CD4-positive, alpha-beta T cell (primary cell): ENCODE measurements at regions not wholly inside any gene's neighbourhood (a gene's known extent, or its start where the extent isn't known, plus 50 kb on each side); places are given as distances from the start of the nearest gene placed in this dataset.

ENCODE experiments used
- ATAC-seq: fragments of 200-7000 bp; cut with Tn5 transposase; one replicate; pipeline ENCODE4 v1.10.0; 2022; ENCODE audit warnings: mild to moderate bottlenecking; ENCODE audit not compliant: poor library complexity
- CTCF ChIA-PET: fragments of 350-600 bp; sonication (Branson Sonifier 250); formaldehyde crosslinking; loops from one replicate; lab custom pipeline; 2021; ENCODE audit warnings: antibody characterized with exemption, inconsistent platforms; lab: Charles Lee
- POLR2A ChIA-PET: fragments of 350-600 bp; sonication (Branson Sonifier 250); formaldehyde crosslinking; loops from one replicate; lab custom pipeline; 2021; ENCODE audit warnings: antibody characterized with exemption, inconsistent platforms; lab: Charles Lee
- DNase-seq, 14 experiments: peaks; one replicate each; pipeline ENCODE4 v3.0.0-alpha.2; 2013 to 2020; ENCODE audit warnings: mixed read lengths in 2 of 14
- H3K27ac ChIP-seq, 2 donors: one replicate each; pipeline versions ENCODE4 v1.5.1 to v1.7.0; 2013; ENCODE audit warnings: low read length in 2 of 2, low read depth in 1 of 2, mild to moderate bottlenecking in 1 of 2
- H3K27me3 ChIP-seq, 2 experiments: 1 replicate in 1 of 2; 2 replicates in 1 of 2; pipeline versions ENCODE4 v1.6.1 to v1.7.0; 2013; ENCODE audit warnings: low read length in 2 of 2, control low read depth in 1 of 2, mild to moderate bottlenecking in 1 of 2, moderate library complexity in 1 of 2; ENCODE audit not compliant: insufficient read depth in 2 of 2, control insufficient read depth in 1 of 2
- H3K36me3 ChIP-seq: one replicate; pipeline ENCODE4 v1.6.1; 2013; ENCODE audit warnings: low read length, control low read depth; ENCODE audit not compliant: insufficient read depth
- H3K4me1 ChIP-seq: one replicate; pipeline ENCODE4 v1.6.1; 2013; ENCODE audit warnings: low read length, control low read depth; ENCODE audit not compliant: insufficient read depth
- H3K4me3 ChIP-seq: one replicate; pipeline ENCODE4 v1.5.1; 2013; ENCODE audit warnings: mild to moderate bottlenecking, low read length, moderate library complexity
- H3K9me3 ChIP-seq, 2 experiments: 1 replicate in 1 of 2; 2 replicates in 1 of 2; pipeline versions ENCODE4 v1.6.1 to v1.7.0; 2013; ENCODE audit warnings: low read length in 2 of 2, mild to moderate bottlenecking in 2 of 2, control low read depth in 1 of 2, moderate library complexity in 1 of 2; ENCODE audit not compliant: control insufficient read depth in 1 of 2, insufficient read depth in 1 of 2
- H3K27ac Mint-ChIP-seq: one replicate; pipeline ENCODE4 v1.8.0; 2020; ENCODE audit warnings: mixed read lengths
- H3K27me3 Mint-ChIP-seq: one replicate; pipeline ENCODE4 v1.8.0; 2021; ENCODE audit warnings: mixed read lengths
- H3K36me3 Mint-ChIP-seq: one replicate; pipeline ENCODE4 v1.8.0; 2021; ENCODE audit warnings: low read depth, mixed read lengths
- H3K4me1 Mint-ChIP-seq: one replicate; pipeline ENCODE4 v1.8.0; 2021; ENCODE audit warnings: low read depth, mixed read lengths
- H3K4me3 Mint-ChIP-seq: one replicate; pipeline ENCODE4 v1.8.0; 2020; ENCODE audit warnings: mild to moderate bottlenecking, mixed read lengths
- H3K9me3 Mint-ChIP-seq: one replicate; pipeline ENCODE4 v1.8.0; 2020; ENCODE audit warnings: mixed read lengths
- intact Hi-C, 2 experiments: fragments of 100-400 bp; cut with DNase I in 1 of 2; cut with micrococcal nuclease in 1 of 2; formaldehyde crosslinking; loops; one replicate each; pipeline versions ENCODE4 v1.15.1 to v1.9.0; 2023 to 2025; cut with DNase I, micrococcal nuclease
- TF ChIP-seq, protein P1 (sequence below): fragments of 200-600 bp; IDR thresholded peaks from one replicate; pipeline ENCODE4 v1.8.0; 2022; ENCODE audit warnings: antibody characterized with exemption, mild to moderate bottlenecking

DNA sequence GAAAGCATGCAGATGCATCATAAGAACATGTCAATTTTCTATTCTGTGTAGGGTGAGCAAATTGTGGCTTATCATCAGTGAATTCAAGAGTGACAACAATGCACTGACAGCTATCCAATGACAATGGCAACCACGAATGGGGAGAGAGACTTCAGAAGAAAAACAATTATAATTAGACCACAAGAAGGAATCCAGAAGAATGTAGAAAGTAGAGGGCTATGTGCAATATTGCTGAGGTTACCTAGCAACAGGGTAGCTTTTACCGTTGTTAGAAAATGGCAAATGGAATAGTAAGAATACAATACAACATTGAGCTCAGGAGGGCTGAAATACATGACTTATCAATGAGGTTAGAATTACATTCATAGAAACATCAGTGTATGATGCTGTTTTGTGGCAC, 71.1 kb upstream of the SESTD1 start:
- Histone ChIP-seq H3K36me3 (no peaks in the 10 kb centered on the region), H3K27ac (no peak overlapping the region), H3K4me1 (no peaks in the 10 kb centered on the region), H3K9me3 (no peaks in the 10 kb centered on the region), H3K4me3 (no peak overlapping the region), H3K27me3 (no peaks in the 10 kb centered on the region)
- peaks cover 2% of the 10 kb centered on the region for H3K9me3 Mint-ChIP-seq
- H3K27me3 Mint-ChIP-seq, result peaks cover 6% of the 10 kb centered on the region
- no peak overlapping the region for H3K27ac Mint-ChIP-seq
- no peak overlapping the region for H3K4me3 Mint-ChIP-seq
- DNase-seq (no peak), ATAC-seq (no peak)
- TF ChIP-seq, protein P1, sequence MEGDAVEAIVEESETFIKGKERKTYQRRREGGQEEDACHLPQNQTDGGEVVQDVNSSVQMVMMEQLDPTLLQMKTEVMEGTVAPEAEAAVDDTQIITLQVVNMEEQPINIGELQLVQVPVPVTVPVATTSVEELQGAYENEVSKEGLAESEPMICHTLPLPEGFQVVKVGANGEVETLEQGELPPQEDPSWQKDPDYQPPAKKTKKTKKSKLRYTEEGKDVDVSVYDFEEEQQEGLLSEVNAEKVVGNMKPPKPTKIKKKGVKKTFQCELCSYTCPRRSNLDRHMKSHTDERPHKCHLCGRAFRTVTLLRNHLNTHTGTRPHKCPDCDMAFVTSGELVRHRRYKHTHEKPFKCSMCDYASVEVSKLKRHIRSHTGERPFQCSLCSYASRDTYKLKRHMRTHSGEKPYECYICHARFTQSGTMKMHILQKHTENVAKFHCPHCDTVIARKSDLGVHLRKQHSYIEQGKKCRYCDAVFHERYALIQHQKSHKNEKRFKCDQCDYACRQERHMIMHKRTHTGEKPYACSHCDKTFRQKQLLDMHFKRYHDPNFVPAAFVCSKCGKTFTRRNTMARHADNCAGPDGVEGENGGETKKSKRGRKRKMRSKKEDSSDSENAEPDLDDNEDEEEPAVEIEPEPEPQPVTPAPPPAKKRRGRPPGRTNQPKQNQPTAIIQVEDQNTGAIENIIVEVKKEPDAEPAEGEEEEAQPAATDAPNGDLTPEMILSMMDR, result no peak
- H3K36me3 Mint-ChIP-seq, result no peaks in the 10 kb centered on the region
- ChIA-PET CTCF (no interaction called here), POLR2A (no interaction called here)
- intact Hi-C loops, result no loop called here
- no peaks in the 10 kb centered on the region for H3K4me1 Mint-ChIP-seq

DNA sequence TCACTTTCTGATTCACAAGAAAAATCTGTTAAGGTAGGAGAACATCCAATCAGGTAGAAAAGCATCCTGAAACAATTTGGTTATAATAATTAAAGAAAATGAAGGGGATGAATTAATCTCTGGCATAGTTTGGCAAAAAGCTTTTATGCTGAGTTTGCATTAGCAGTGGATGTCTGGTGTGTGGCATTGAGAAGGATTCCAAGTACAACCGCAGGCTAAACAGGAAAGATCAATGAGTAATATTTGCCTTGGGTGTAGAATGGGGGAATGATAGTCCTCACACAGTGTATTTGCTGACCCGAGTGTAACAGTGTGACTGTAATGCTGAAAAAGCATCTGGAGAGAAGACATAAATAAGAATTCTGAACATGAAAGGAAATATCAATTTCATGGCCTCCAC, 68.3 kb upstream of the SESTD1 start:
- no peak for ATAC-seq
- Histone ChIP-seq H3K4me1 (no peaks in the 10 kb centered on the region), H3K27ac (no peak overlapping the region), H3K9me3 (peaks cover 0 to 5% of the 10 kb centered on the region in 2 experiments), H3K27me3 (no peaks in the 10 kb centered on the region), H3K4me3 (no peak overlapping the region), H3K36me3 (no peaks in the 10 kb centered on the region)
- CTCF ChIA-PET, result no interaction called here
- H3K4me3 Mint-ChIP-seq, result no peak overlapping the region
- intact Hi-C loops, result no loop called here
- H3K9me3 Mint-ChIP-seq, result peaks cover 4% of the 10 kb centered on the region
- no peaks in the 10 kb centered on the region for H3K4me1 Mint-ChIP-seq
- DNase-seq, result no peak
- H3K27ac Mint-ChIP-seq, result no peak overlapping the region
- TF ChIP-seq, protein P1, result no peak
- POLR2A ChIA-PET, result no interaction called here
- no peaks in the 10 kb centered on the region for H3K36me3 Mint-ChIP-seq
- H3K27me3 Mint-ChIP-seq, result peaks cover 6% of the 10 kb centered on the region

DNA sequence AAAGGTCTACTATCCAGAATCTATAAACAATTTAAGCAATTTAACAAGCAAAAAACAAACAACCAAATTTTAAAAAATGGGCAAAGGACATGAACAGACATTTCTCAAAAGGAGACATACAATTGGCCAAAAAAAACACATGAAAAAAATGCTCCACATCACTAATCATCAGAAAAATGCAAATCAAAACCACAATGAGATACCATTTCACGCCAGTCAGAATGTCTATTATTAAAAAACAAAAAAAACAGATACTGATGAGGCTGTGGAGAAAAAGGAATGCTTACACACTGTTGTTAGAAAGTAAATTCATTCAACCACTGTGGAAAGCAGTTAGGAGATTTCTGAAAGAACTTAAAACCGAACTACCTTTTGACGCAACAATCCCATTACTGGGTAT, 66.4 kb upstream of the SESTD1 start:
- CTCF ChIA-PET, result no interaction called here
- H3K9me3 Mint-ChIP-seq, result peaks cover 4% of the 10 kb centered on the region
- POLR2A ChIA-PET, result no interaction called here
- Histone ChIP-seq H3K4me1 (no peaks in the 10 kb centered on the region), H3K9me3 (peaks cover 0 to 5% of the 10 kb centered on the region in 2 experiments), H3K4me3 (no peak overlapping the region), H3K36me3 (no peaks in the 10 kb centered on the region), H3K27ac (no peak overlapping the region), H3K27me3 (no peaks in the 10 kb centered on the region)
- no peaks in the 10 kb centered on the region for H3K36me3 Mint-ChIP-seq
- no peaks in the 10 kb centered on the region for H3K4me1 Mint-ChIP-seq
- DNase-seq, result no peak
- intact Hi-C loops, result no loop called here
- TF ChIP-seq, protein P1, result no peak
- no peak for ATAC-seq
- H3K27me3 Mint-ChIP-seq, result peaks cover 13% of the 10 kb centered on the region
- H3K27ac Mint-ChIP-seq, result no peak overlapping the region
- H3K4me3 Mint-ChIP-seq, result no peak overlapping the region
